ENCODE measurements at regions not wholly inside any gene's neighbourhood (a gene's known extent, or its start where the extent isn't known, plus 50 kb on each side); places are given as distances from the start of the nearest gene placed in this dataset.

DNA sequence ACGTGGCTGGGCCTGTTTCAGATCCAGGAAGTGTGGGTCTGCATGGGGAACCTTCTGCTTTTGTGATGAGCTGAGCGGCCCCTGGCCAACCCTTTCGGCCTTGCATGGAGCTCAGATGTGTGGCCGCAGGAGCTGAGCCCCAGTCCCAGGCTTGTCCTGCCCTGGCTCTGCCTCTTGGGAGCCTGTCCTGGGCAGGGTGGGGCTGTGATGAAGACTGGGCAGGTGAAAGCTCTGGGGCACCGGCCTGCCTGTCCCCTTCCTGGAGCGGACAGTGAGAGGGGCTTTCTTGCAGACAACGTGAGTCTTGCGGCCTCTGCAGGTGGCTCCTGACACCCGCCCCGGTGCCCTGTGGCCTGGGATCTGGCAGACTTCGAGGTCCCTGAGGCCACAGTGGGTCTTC is 1296.6 kb downstream of the BRD1 start:
- no peak for DNase-seq (ENCODE audit: low read depth)
- Histone ChIP-seq H3K4me3 (ENCODE audit: low read depth, low read length) (no peak overlapping the region), H3K27me3 (ENCODE audit: control insufficient read depth, insufficient read depth, low read length) (no peaks in the 10 kb centered on the region), H3K36me3 (ENCODE audit: control insufficient read depth, insufficient read depth, low read length) (no peaks in the 10 kb centered on the region)
- no peak for FAIRE-seq
- TF ChIP-seq CTCF (IDR thresholded peaks at IDR 0.05; ENCODE audit: insufficient read depth, low read length, severe bottlenecking) = no peak

GRCh38 chr22:48530666-48531065 is 1297.0 kb downstream of the BRD1 start:
- no peak for DNase-seq (ENCODE audit: low read depth)
- no peaks in the 10 kb centered on the region for H3K27me3 ChIP-seq (ENCODE audit: control insufficient read depth, insufficient read depth, low read length)

DNA sequence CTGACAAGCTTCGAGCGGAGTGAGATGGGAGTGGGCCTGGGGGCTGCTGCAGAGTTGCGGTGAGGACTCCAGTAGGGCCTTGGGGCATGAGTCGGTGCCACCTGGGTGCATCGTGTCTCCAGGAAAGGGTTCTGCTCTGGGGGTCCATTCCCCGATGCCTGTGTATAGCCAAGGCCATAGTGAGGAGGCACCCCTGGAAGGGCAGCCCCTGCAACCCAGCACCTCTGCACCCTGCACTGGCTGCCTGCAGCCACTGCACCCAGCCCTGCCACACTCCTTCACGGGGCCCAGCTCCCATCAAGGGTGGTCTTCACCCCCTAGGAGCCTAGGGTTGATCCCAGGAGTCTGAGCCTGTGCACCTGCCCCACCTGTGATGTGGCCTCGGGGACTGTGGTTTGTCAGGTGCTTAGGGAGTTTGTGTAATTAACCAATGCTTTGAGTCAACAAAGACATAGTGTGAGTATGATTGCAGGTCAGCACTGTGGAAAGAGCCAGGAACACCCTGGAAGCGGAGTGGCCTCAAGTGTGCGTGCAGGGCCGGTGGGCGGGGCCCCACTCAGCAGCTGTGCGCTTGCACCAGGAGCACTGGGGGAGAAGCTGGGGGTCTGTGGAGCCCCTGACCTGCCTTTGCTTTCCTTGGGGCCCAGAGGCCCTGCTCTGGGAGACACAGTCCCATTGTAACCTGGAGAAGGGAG is 1299.3 kb downstream of the BRD1 start:
- DNase-seq (ENCODE audit: low read depth) (no peak), FAIRE-seq (no peak)
- no peak for TF ChIP-seq CTCF (IDR thresholded peaks at IDR 0.05; ENCODE audit: insufficient read depth, low read length, severe bottlenecking)
- no peak overlapping the region for H3K4me3 ChIP-seq (ENCODE audit: low read depth, low read length)
- H3K27me3 ChIP-seq (ENCODE audit: control insufficient read depth, insufficient read depth, low read length) = no peaks in the 10 kb centered on the region
- H3K36me3 ChIP-seq (ENCODE audit: control insufficient read depth, insufficient read depth, low read length) = no peaks in the 10 kb centered on the region

More at GRCh38 chr22:48530666-48531065, 1297.0 kb downstream of the BRD1 start:
- H3K4me3 ChIP-seq (ENCODE audit: low read depth, low read length) = no peak overlapping the region
- TF ChIP-seq CTCF (IDR thresholded peaks at IDR 0.05; ENCODE audit: insufficient read depth, low read length, severe bottlenecking) = no peak
- FAIRE-seq = no peak
- H3K36me3 ChIP-seq (ENCODE audit: control insufficient read depth, insufficient read depth, low read length) = no peaks in the 10 kb centered on the region

- DNase-seq (ENCODE audit: low read depth) = no peak
- Histone ChIP-seq H3K4me3 (ENCODE audit: low read depth, low read length) (no peak overlapping the region), H3K36me3 (ENCODE audit: control insufficient read depth, insufficient read depth, low read length) (no peaks in the 10 kb centered on the region), H3K27me3 (ENCODE audit: control insufficient read depth, insufficient read depth, low read length) (no peaks in the 10 kb centered on the region)
- no peak for TF ChIP-seq CTCF (IDR thresholded peaks at IDR 0.05; ENCODE audit: insufficient read depth, low read length, severe bottlenecking)
- no peak for FAIRE-seq
Observed at GRCh38 chr22:48523761-48524160, 1303.9 kb downstream of the BRD1 start.

GRCh38 chr22:48523091-48523490 is 1304.6 kb downstream of the BRD1 start:
- H3K27me3 ChIP-seq (ENCODE audit: control insufficient read depth, insufficient read depth, low read length) = no peaks in the 10 kb centered on the region
- no peaks in the 10 kb centered on the region for H3K36me3 ChIP-seq (ENCODE audit: control insufficient read depth, insufficient read depth, low read length)
- no peak for TF ChIP-seq CTCF (IDR thresholded peaks at IDR 0.05; ENCODE audit: insufficient read depth, low read length, severe bottlenecking)
- no peak for FAIRE-seq
- no peak for DNase-seq (ENCODE audit: low read depth)
- H3K4me3 ChIP-seq (ENCODE audit: low read depth, low read length) = no peak overlapping the region

DNA sequence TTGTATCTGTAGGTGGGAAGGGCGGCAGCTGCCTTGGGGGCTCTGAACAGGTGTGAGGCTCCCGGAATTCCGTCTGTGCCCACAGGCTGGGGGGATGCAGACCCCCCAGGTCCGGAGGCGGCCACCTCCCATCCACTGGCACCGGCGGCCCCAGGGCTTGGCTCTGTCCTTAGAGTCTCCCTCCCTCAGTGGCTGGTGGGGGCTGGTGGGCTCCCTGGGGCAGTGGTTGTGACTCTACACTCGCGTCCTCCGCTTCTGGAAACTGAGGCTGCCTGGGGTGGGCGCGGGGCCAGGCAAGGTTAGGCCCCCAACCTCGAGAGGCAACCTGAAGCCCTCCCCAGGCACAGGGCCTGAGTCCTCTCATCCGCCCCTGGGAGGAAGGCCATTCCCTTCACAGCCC is 1305.4 kb downstream of the BRD1 start:
- no peak overlapping the region for H3K4me3 ChIP-seq (ENCODE audit: low read depth, low read length)
- no peak for TF ChIP-seq CTCF (IDR thresholded peaks at IDR 0.05; ENCODE audit: insufficient read depth, low read length, severe bottlenecking)
- FAIRE-seq (no peak), DNase-seq (ENCODE audit: low read depth) (no peak)
- no peaks in the 10 kb centered on the region for H3K36me3 ChIP-seq (ENCODE audit: control insufficient read depth, insufficient read depth, low read length)
- no peaks in the 10 kb centered on the region for H3K27me3 ChIP-seq (ENCODE audit: control insufficient read depth, insufficient read depth, low read length)

Data from bronchial epithelial cell (primary cell).